ENCODE measurements at regions not wholly inside any gene's neighbourhood (a gene's known extent, or its start where the extent isn't known, plus 50 kb on each side); places are given as distances from the start of the nearest gene placed in this dataset.

- Histone ChIP-seq H3K9me3 (ENCODE audit: low read depth) (no peaks in the 10 kb centered on the region), H3K4me2 (no peak overlapping the region), H3K36me3 (replicated peaks; ENCODE audit: insufficient read depth, low read depth) (no peaks in the 10 kb centered on the region), H4K20me1 (ENCODE audit: insufficient read depth, poor library complexity, severe bottlenecking) (no peaks in the 10 kb centered on the region), H3K9me2 (replicated peaks; ENCODE audit: insufficient read depth) (no peaks in the 10 kb centered on the region), H3K27me3 (no peaks in the 10 kb centered on the region), H3K27ac (no peak overlapping the region), H2AFZ (no peak overlapping the region), H3K79me2 (no peaks in the 10 kb centered on the region), H3K4me1 (ENCODE audit: insufficient read depth) (no peaks in the 10 kb centered on the region), H3K4me3 (no peak overlapping the region)
- no peak for TF ChIP-seq EZH2 (IDR thresholded peaks at IDR 0.05; ENCODE audit: borderline replicate concordance)
- no peak for TF ChIP-seq EZH2phosphoT487 (IDR thresholded peaks at IDR 0.05; ENCODE audit: low read depth, severe bottlenecking, unreplicated experiment)
- TF ChIP-seq, protein P1, sequence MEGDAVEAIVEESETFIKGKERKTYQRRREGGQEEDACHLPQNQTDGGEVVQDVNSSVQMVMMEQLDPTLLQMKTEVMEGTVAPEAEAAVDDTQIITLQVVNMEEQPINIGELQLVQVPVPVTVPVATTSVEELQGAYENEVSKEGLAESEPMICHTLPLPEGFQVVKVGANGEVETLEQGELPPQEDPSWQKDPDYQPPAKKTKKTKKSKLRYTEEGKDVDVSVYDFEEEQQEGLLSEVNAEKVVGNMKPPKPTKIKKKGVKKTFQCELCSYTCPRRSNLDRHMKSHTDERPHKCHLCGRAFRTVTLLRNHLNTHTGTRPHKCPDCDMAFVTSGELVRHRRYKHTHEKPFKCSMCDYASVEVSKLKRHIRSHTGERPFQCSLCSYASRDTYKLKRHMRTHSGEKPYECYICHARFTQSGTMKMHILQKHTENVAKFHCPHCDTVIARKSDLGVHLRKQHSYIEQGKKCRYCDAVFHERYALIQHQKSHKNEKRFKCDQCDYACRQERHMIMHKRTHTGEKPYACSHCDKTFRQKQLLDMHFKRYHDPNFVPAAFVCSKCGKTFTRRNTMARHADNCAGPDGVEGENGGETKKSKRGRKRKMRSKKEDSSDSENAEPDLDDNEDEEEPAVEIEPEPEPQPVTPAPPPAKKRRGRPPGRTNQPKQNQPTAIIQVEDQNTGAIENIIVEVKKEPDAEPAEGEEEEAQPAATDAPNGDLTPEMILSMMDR (IDR thresholded peaks at IDR 0.05; ENCODE audit: poor library complexity), result no peak
- WGBS (ENCODE audit: low lambda C conversion rate, missing lambda C conversion rate), result 87% methylated on average over 2 of the region's 2 CpGs
- DNase-seq (ENCODE audit: low spot score), result no peak
Measured at GRCh38 chr15:94036156-94036555, 195.2 kb upstream of the MCTP2 start.

DNA sequence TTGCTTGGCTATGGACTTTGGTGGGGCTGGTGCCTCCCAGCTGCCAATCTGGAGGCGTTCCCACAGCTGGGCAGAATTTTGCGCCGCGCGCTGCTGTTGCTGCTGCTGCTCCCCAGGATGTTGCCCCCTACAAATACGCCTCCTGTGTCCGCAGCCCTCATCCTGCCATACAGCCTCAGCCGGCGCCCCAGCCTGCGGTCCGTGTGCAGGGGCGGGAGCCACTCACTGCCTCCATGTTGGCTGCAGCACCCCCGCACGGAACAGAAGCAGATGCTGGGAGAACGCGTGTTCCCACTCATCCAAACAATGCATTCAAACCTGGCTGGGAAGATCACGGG, 197.7 kb upstream of the MCTP2 start:
- no peak overlapping the region for H3K4me3 ChIP-seq
- H3K36me3 ChIP-seq (replicated peaks; ENCODE audit: insufficient read depth, low read depth), result no peaks in the 10 kb centered on the region
- no peak for DNase-seq (ENCODE audit: low spot score)
- no peak overlapping the region for H2AFZ ChIP-seq
- no peaks in the 10 kb centered on the region for H4K20me1 ChIP-seq (ENCODE audit: insufficient read depth, poor library complexity, severe bottlenecking)
- 97% methylated on average over 16 of the region's 17 CpGs for WGBS (ENCODE audit: low lambda C conversion rate, missing lambda C conversion rate)
- no peaks in the 10 kb centered on the region for H3K27me3 ChIP-seq
- H3K79me2 ChIP-seq, result no peaks in the 10 kb centered on the region
- no peak for TF ChIP-seq EZH2phosphoT487 (IDR thresholded peaks at IDR 0.05; ENCODE audit: low read depth, severe bottlenecking, unreplicated experiment)
- no peak for TF ChIP-seq EZH2 (IDR thresholded peaks at IDR 0.05; ENCODE audit: borderline replicate concordance)
- TF ChIP-seq, protein P1 (IDR thresholded peaks at IDR 0.05; ENCODE audit: poor library complexity), result no peak
- H3K4me1 ChIP-seq (ENCODE audit: insufficient read depth), result no peaks in the 10 kb centered on the region
- H3K4me2 ChIP-seq, result no peak overlapping the region
- no peaks in the 10 kb centered on the region for H3K9me2 ChIP-seq (replicated peaks; ENCODE audit: insufficient read depth)
- no peaks in the 10 kb centered on the region for H3K9me3 ChIP-seq (ENCODE audit: low read depth)
- H3K27ac ChIP-seq, result no peak overlapping the region

DNA sequence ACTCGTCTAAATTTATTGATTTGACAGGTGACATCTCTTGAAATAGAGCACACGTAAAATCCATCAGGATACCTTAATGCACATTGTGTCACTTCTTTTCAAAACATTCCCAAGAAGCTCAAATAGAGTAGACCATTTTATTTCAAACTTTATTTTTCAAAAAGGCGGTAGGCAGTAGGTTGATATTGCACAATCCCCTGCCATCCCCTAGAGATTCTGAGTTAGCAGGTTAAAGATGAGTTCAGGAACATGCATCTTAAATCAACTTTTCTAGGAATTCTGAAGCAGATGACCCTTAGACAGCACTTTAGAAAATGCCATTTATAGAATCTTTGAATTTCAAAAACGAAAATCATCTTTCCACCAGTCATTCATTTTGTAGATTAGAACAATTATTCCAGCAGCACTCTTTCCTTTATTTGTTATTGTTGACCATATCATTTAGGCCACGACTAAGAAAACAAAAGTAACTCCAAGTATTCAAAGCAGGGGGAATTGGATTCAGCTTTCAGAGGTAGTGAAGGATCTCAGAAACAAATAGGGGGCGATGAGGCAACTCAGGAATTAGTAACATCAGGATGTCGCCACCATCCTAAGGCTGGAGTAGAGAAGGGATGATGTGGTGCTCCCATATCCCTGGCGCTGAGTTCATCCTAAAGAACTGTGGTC, 198.2 kb upstream of the MCTP2 start:
- no peaks in the 10 kb centered on the region for H4K20me1 ChIP-seq (ENCODE audit: insufficient read depth, poor library complexity, severe bottlenecking)
- H3K4me1 ChIP-seq (ENCODE audit: insufficient read depth), result no peaks in the 10 kb centered on the region
- H3K27ac ChIP-seq, result no peak overlapping the region
- H2AFZ ChIP-seq, result no peak overlapping the region
- H3K36me3 ChIP-seq (replicated peaks; ENCODE audit: insufficient read depth, low read depth), result no peaks in the 10 kb centered on the region
- no peak for DNase-seq (ENCODE audit: low spot score)
- no peak overlapping the region for H3K4me3 ChIP-seq
- H3K9me3 ChIP-seq (ENCODE audit: low read depth), result no peaks in the 10 kb centered on the region
- H3K79me2 ChIP-seq, result no peaks in the 10 kb centered on the region
- H3K9me2 ChIP-seq (replicated peaks; ENCODE audit: insufficient read depth), result no peaks in the 10 kb centered on the region
- TF ChIP-seq EZH2 (IDR thresholded peaks at IDR 0.05; ENCODE audit: borderline replicate concordance), result no peak
- TF ChIP-seq EZH2phosphoT487 (IDR thresholded peaks at IDR 0.05; ENCODE audit: low read depth, severe bottlenecking, unreplicated experiment), result no peak
- TF ChIP-seq, protein P1 (IDR thresholded peaks at IDR 0.05; ENCODE audit: poor library complexity), result no peak
- no peak overlapping the region for H3K4me2 ChIP-seq
- H3K27me3 ChIP-seq, result no peaks in the 10 kb centered on the region
- 75% methylated on average over 8 of the region's 8 CpGs for WGBS (ENCODE audit: low lambda C conversion rate, missing lambda C conversion rate)

All from hepatocyte (in vitro differentiated cells).